ENCODE measurements at regions not wholly inside any gene's neighbourhood (a gene's known extent, or its start where the extent isn't known, plus 50 kb on each side); places are given as distances from the start of the nearest gene placed in this dataset.

GRCh38 chr7:10537764-10538163, 435.9 kb upstream of the PHF14 start:
- Histone ChIP-seq H3K9me3 (ENCODE audit: control insufficient read depth, low read depth, low read length) (peaks cover 7% of the 10 kb centered on the region), H3K36me3 (ENCODE audit: control insufficient read depth, insufficient read depth, low read length) (no peaks in the 10 kb centered on the region), H3K4me3 (ENCODE audit: low read length) (no peak overlapping the region), H3K4me1 (ENCODE audit: control insufficient read depth, insufficient read depth, low read length) (no peaks in the 10 kb centered on the region), H3K27ac (ENCODE audit: low read length) (no peak overlapping the region), H3K27me3 (ENCODE audit: control insufficient read depth, insufficient read depth, low read length) (no peaks in the 10 kb centered on the region)
- WGBS (ENCODE audit: insufficient coverage, low lambda C conversion rate) = no CpG with 5 or more reads among the region's 3 CpGs
- no peak for DNase-seq

- no peak overlapping the region for H3K4me3 ChIP-seq (ENCODE audit: low read length)
- DNase-seq = no peak
- WGBS (ENCODE audit: insufficient coverage, low lambda C conversion rate) = no CpG with 5 or more reads among the region's 5 CpGs
- H3K4me1 ChIP-seq (ENCODE audit: control insufficient read depth, insufficient read depth, low read length) = no peaks in the 10 kb centered on the region
- H3K36me3 ChIP-seq (ENCODE audit: control insufficient read depth, insufficient read depth, low read length) = no peaks in the 10 kb centered on the region
- H3K27ac ChIP-seq (ENCODE audit: low read length) = no peak overlapping the region
- H3K27me3 ChIP-seq (ENCODE audit: control insufficient read depth, insufficient read depth, low read length) = no peaks in the 10 kb centered on the region
- no peaks in the 10 kb centered on the region for H3K9me3 ChIP-seq (ENCODE audit: control insufficient read depth, low read depth, low read length)
Observed at GRCh38 chr7:10557375-10557774, 416.3 kb upstream of the PHF14 start.

GRCh38 chr7:10560497-10560896, 413.2 kb upstream of the PHF14 start:
- H3K36me3 ChIP-seq (ENCODE audit: control insufficient read depth, insufficient read depth, low read length) = no peaks in the 10 kb centered on the region
- no peak overlapping the region for H3K27ac ChIP-seq (ENCODE audit: low read length)
- no peak overlapping the region for H3K4me3 ChIP-seq (ENCODE audit: low read length)
- no peaks in the 10 kb centered on the region for H3K27me3 ChIP-seq (ENCODE audit: control insufficient read depth, insufficient read depth, low read length)
- no peak for DNase-seq
- H3K4me1 ChIP-seq (ENCODE audit: control insufficient read depth, insufficient read depth, low read length) = no peaks in the 10 kb centered on the region
- no peaks in the 10 kb centered on the region for H3K9me3 ChIP-seq (ENCODE audit: control insufficient read depth, low read depth, low read length)

GRCh38 chr7:10568891-10569290, 404.8 kb upstream of the PHF14 start:
- Histone ChIP-seq H3K27ac (ENCODE audit: low read length) (no peak overlapping the region), H3K27me3 (ENCODE audit: control insufficient read depth, insufficient read depth, low read length) (no peaks in the 10 kb centered on the region), H3K36me3 (ENCODE audit: control insufficient read depth, insufficient read depth, low read length) (no peaks in the 10 kb centered on the region), H3K4me1 (ENCODE audit: control insufficient read depth, insufficient read depth, low read length) (no peaks in the 10 kb centered on the region), H3K9me3 (ENCODE audit: control insufficient read depth, low read depth, low read length) (no peaks in the 10 kb centered on the region), H3K4me3 (ENCODE audit: low read length) (no peak overlapping the region)
- no peak for DNase-seq

GRCh38 chr7:10571759-10572158, 401.9 kb upstream of the PHF14 start:
- no peaks in the 10 kb centered on the region for H3K27me3 ChIP-seq (ENCODE audit: control insufficient read depth, insufficient read depth, low read length)
- H3K4me1 ChIP-seq (ENCODE audit: control insufficient read depth, insufficient read depth, low read length) = no peaks in the 10 kb centered on the region
- H3K36me3 ChIP-seq (ENCODE audit: control insufficient read depth, insufficient read depth, low read length) = no peaks in the 10 kb centered on the region
- WGBS (ENCODE audit: insufficient coverage, low lambda C conversion rate) = no CpG with 5 or more reads among the region's 1 CpG
- H3K9me3 ChIP-seq (ENCODE audit: control insufficient read depth, low read depth, low read length) = no peaks in the 10 kb centered on the region
- no peak overlapping the region for H3K27ac ChIP-seq (ENCODE audit: low read length)
- no peak for DNase-seq
- no peak overlapping the region for H3K4me3 ChIP-seq (ENCODE audit: low read length)

GRCh38 chr7:10577866-10578374, 395.8 kb upstream of the PHF14 start:
- Histone ChIP-seq H3K36me3 (ENCODE audit: control insufficient read depth, insufficient read depth, low read length) (no peaks in the 10 kb centered on the region), H3K4me3 (ENCODE audit: low read length) (no peak overlapping the region), H3K4me1 (ENCODE audit: control insufficient read depth, insufficient read depth, low read length) (no peaks in the 10 kb centered on the region), H3K9me3 (ENCODE audit: control insufficient read depth, low read depth, low read length) (no peaks in the 10 kb centered on the region), H3K27me3 (ENCODE audit: control insufficient read depth, insufficient read depth, low read length) (no peaks in the 10 kb centered on the region), H3K27ac (ENCODE audit: low read length) (no peak overlapping the region)
- DNase-seq = no peak
- WGBS (ENCODE audit: insufficient coverage, low lambda C conversion rate) = 92% methylated on average over 2 of the region's 3 CpGs

- no peak for DNase-seq
- Histone ChIP-seq H3K4me1 (ENCODE audit: control insufficient read depth, insufficient read depth, low read length) (no peaks in the 10 kb centered on the region), H3K9me3 (ENCODE audit: control insufficient read depth, low read depth, low read length) (no peaks in the 10 kb centered on the region), H3K36me3 (ENCODE audit: control insufficient read depth, insufficient read depth, low read length) (no peaks in the 10 kb centered on the region), H3K27me3 (ENCODE audit: control insufficient read depth, insufficient read depth, low read length) (no peaks in the 10 kb centered on the region), H3K27ac (ENCODE audit: low read length) (no peak overlapping the region), H3K4me3 (ENCODE audit: low read length) (no peak overlapping the region)
- no CpG with 5 or more reads among the region's 3 CpGs for WGBS (ENCODE audit: insufficient coverage, low lambda C conversion rate)
Observed at GRCh38 chr7:10579561-10579960, 394.1 kb upstream of the PHF14 start.

GRCh38 chr7:10584886-10585285, 388.8 kb upstream of the PHF14 start:
- WGBS (ENCODE audit: insufficient coverage, low lambda C conversion rate) = 75% methylated on average over 1 of the region's 4 CpGs

GRCh38 chr7:10588084-10588483, 385.6 kb upstream of the PHF14 start:
- no peak for DNase-seq
- Histone ChIP-seq H3K36me3 (ENCODE audit: control insufficient read depth, insufficient read depth, low read length) (no peaks in the 10 kb centered on the region), H3K4me3 (ENCODE audit: low read length) (no peak overlapping the region), H3K4me1 (ENCODE audit: control insufficient read depth, insufficient read depth, low read length) (no peaks in the 10 kb centered on the region), H3K27ac (ENCODE audit: low read length) (no peak overlapping the region), H3K27me3 (ENCODE audit: control insufficient read depth, insufficient read depth, low read length) (no peaks in the 10 kb centered on the region), H3K9me3 (ENCODE audit: control insufficient read depth, low read depth, low read length) (no peaks in the 10 kb centered on the region)
- 75% methylated on average over 1 of the region's 1 CpG for WGBS (ENCODE audit: insufficient coverage, low lambda C conversion rate)

More at GRCh38 chr7:10584886-10585285, 388.8 kb upstream of the PHF14 start:
- Histone ChIP-seq H3K4me3 (ENCODE audit: low read length) (no peak overlapping the region), H3K36me3 (ENCODE audit: control insufficient read depth, insufficient read depth, low read length) (no peaks in the 10 kb centered on the region), H3K9me3 (ENCODE audit: control insufficient read depth, low read depth, low read length) (no peaks in the 10 kb centered on the region), H3K4me1 (ENCODE audit: control insufficient read depth, insufficient read depth, low read length) (no peaks in the 10 kb centered on the region), H3K27me3 (ENCODE audit: control insufficient read depth, insufficient read depth, low read length) (no peaks in the 10 kb centered on the region), H3K27ac (ENCODE audit: low read length) (no peak overlapping the region)
- DNase-seq = no peak

- no peak for DNase-seq
- Histone ChIP-seq H3K27me3 (ENCODE audit: control insufficient read depth, insufficient read depth, low read length) (no peaks in the 10 kb centered on the region), H3K36me3 (ENCODE audit: control insufficient read depth, insufficient read depth, low read length) (no peaks in the 10 kb centered on the region), H3K4me3 (ENCODE audit: low read length) (no peak overlapping the region), H3K9me3 (ENCODE audit: control insufficient read depth, low read depth, low read length) (no peaks in the 10 kb centered on the region), H3K27ac (ENCODE audit: low read length) (no peak overlapping the region), H3K4me1 (ENCODE audit: control insufficient read depth, insufficient read depth, low read length) (no peaks in the 10 kb centered on the region)
- no CpG with 5 or more reads among the region's 2 CpGs for WGBS (ENCODE audit: insufficient coverage, low lambda C conversion rate)
Observed at GRCh38 chr7:10592604-10593003, 381.1 kb upstream of the PHF14 start.

- no peak for DNase-seq
- 64% methylated on average over 4 of the region's 4 CpGs for WGBS (ENCODE audit: insufficient coverage, low lambda C conversion rate)
- Histone ChIP-seq H3K4me3 (ENCODE audit: low read length) (no peak overlapping the region), H3K4me1 (ENCODE audit: control insufficient read depth, insufficient read depth, low read length) (no peaks in the 10 kb centered on the region), H3K27me3 (ENCODE audit: control insufficient read depth, insufficient read depth, low read length) (no peaks in the 10 kb centered on the region), H3K9me3 (ENCODE audit: control insufficient read depth, low read depth, low read length) (no peaks in the 10 kb centered on the region), H3K27ac (ENCODE audit: low read length) (no peak overlapping the region), H3K36me3 (ENCODE audit: control insufficient read depth, insufficient read depth, low read length) (no peaks in the 10 kb centered on the region)
Observed at GRCh38 chr7:10593080-10593479, 380.6 kb upstream of the PHF14 start.

Measured in large intestine (tissue), 3 donors.